ENCODE measurements at regions not wholly inside any gene's neighbourhood (a gene's known extent, or its start where the extent isn't known, plus 50 kb on each side); places are given as distances from the start of the nearest gene placed in this dataset.

DNA sequence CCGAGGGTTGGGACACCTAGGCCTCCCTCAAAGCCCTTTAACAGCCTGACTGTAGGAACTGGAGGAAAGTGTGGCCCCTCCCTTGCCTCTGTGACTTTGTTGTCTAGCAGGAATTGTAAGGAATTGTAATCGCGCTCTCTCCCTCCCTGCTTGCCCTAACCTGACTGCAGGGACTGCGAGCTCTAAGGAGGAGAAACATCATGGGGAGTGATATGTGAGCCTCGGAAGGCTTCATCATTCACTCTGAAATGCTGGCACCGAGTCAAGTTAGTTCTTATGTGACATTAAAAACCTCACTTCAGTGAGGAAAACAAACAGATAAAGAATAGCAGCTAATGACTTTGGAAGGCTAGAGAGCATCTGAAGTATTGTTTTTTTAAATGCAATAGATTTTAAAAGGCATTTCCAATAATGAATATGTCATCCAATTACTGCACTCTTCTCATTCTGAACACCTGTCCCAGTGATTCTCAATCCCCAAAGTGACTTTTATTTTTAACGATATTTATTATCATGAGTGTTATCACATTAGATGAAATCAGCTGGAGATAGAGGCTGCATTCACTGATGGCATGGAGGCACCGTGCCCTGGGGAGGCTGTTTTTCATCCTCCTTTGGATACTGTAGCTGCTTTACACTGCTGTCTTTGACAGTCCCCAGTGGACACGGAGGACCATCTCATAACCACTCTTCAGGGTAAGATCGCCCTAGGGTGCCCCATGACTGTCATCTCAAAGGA is 58.5 kb upstream of the NTM start:
- Mint-ChIP-seq H3K36me3 (no peaks in the 10 kb centered on the region), H3K27me3 (no peaks in the 10 kb centered on the region)
- CTCF ChIA-PET, result no interaction called here

More for the DNA sequence above, 58.5 kb upstream of the NTM start:
- H3K4me1 Mint-ChIP-seq, result no peaks in the 10 kb centered on the region
- H3K4me3 Mint-ChIP-seq, result no peak overlapping the region
- H3K27ac Mint-ChIP-seq, result no peak overlapping the region
- no peak for DNase-seq
- peaks cover 3% of the 10 kb centered on the region for H3K9me3 Mint-ChIP-seq
